ENCODE measurements at regions not wholly inside any gene's neighbourhood (a gene's known extent, or its start where the extent isn't known, plus 50 kb on each side); places are given as distances from the start of the nearest gene placed in this dataset.

GRCh38 chr6:138562691-138563090, 63.4 kb upstream of the NHSL1 start:
- Histone ChIP-seq H2BK12ac (ENCODE audit: low read depth, low read length) (no peak overlapping the region), H2BK5ac (ENCODE audit: low read depth, low read length) (no peak overlapping the region), H3K9ac (replicated peaks in 1 of 4; ENCODE audit: extremely low read depth in 1 of 4, low read depth in 3 of 4, low read length in 3 of 4) (no peak overlapping the region), H3K4me3 (ENCODE audit: extremely low read depth in 1 of 4, insufficient read depth in 2 of 4, low read depth in 3 of 4, low read length in 4 of 4) (no peak overlapping the region), H3K18ac (ENCODE audit: extremely low read depth, low read length) (no peak overlapping the region), H2AK5ac (ENCODE audit: low read depth, low read length) (peak overlapping the region; percentile 47; the same call in 1 of the 2 replicates), H4K91ac (replicated peaks; ENCODE audit: insufficient read length, low read length) (no peak overlapping the region), H3K27me3 (replicated peaks in 1 of 4; ENCODE audit: control insufficient read depth in 3 of 4, extremely low read depth in 1 of 4, insufficient read depth in 3 of 4, low read length in 3 of 4) (no peaks in the 10 kb centered on the region), H2BK120ac (replicated peaks; ENCODE audit: low read depth, low read length) (no peak overlapping the region), H3K23me2 (ENCODE audit: low read depth, low read length) (no peaks in the 10 kb centered on the region), H2BK15ac (ENCODE audit: low read length) (no peak overlapping the region), H2AFZ (ENCODE audit: low read length) (no peak overlapping the region), H4K8ac (ENCODE audit: extremely low read depth, insufficient read depth, low read length) (no peak overlapping the region), H3K4ac (replicated peaks; ENCODE audit: insufficient read length, low read depth, low read length) (no peak overlapping the region), H2BK20ac (ENCODE audit: low read length) (no peak overlapping the region), H3K79me2 (ENCODE audit: control insufficient read depth in 1 of 2, insufficient read depth in 2 of 2, low read length in 2 of 2) (peaks cover 0 to 51% of the 10 kb centered on the region in 2 experiments; a peak in 3 of 4 replicates), H3K14ac (ENCODE audit: insufficient read length) (no peak overlapping the region), H3K56ac (replicated peaks; ENCODE audit: insufficient read length, low read depth, low read length) (no peak overlapping the region), H3K36me3 (ENCODE audit: control insufficient read depth in 2 of 4, insufficient read depth in 4 of 4, low read length in 3 of 4) (no peaks in the 10 kb centered on the region), H3K4me1 (replicated peaks in 1 of 4; ENCODE audit: control insufficient read depth in 3 of 4, insufficient read depth in 4 of 4, low read length in 3 of 4) (peaks cover 0 to 5% (median 2%) of the 10 kb centered on the region in 4 experiments; a peak in 3 of 7 replicates), H3K79me1 (ENCODE audit: low read depth, low read length) (peaks cover 6% of the 10 kb centered on the region), H3K9me3 (ENCODE audit: insufficient read depth in 2 of 2, low read depth in 1 of 2, low read length in 1 of 2) (no peaks in the 10 kb centered on the region), H4K5ac (ENCODE audit: insufficient read length, low read depth, low read length) (no peak overlapping the region), H4K20me1 (replicated peaks in 1 of 2; ENCODE audit: control insufficient read depth in 1 of 2, insufficient read depth in 2 of 2, low read length in 2 of 2) (no peaks in the 10 kb centered on the region), H3K23ac (ENCODE audit: insufficient read length) (no peak overlapping the region), H3K4me2 (ENCODE audit: insufficient read depth in 1 of 2, low read depth in 2 of 2, low read length in 2 of 2) (no peak overlapping the region), H3K27ac (ENCODE audit: low read depth, low read length) (no peak overlapping the region)
- 93% methylated on average over 8 of the region's 8 CpGs; no CpG with 5 or more reads in 1 of the 2 experiments for WGBS, 2 experiments (ENCODE audit: extremely low coverage in 1 of 2, insufficient coverage in 1 of 2, insufficient read length in 1 of 2, insufficient replicate concordance in 2 of 2, low coverage in 1 of 2, low lambda C conversion rate in 2 of 2, missing lambda C conversion rate in 1 of 2)
- POLR2A ChIA-PET (ENCODE audit: partially characterized antibody): interaction anchor here (1.2 kb wide), 1 partner anchor 10 kb away, joined by 3 read pairs; no protein-coding TSS in a partner anchor
- TF ChIP-seq EZH2 (IDR thresholded peaks at IDR 0.05; ENCODE audit: low read depth, low read length, severe bottlenecking) (no peak), PHF8 (conservative IDR thresholded peaks at IDR 0.05; ENCODE audit: low read depth, low read length) (no peak), RNF2 (IDR thresholded peaks at IDR 0.05; ENCODE audit: borderline replicate concordance, low read depth, low read length, missing control alignments, poor library complexity, severe bottlenecking) (no peak), MAFK (IDR thresholded peaks at IDR 0.05; ENCODE audit: low read depth, low read length) (no peak), BRCA1 (IDR thresholded peaks at IDR 0.05; ENCODE audit: low read depth, low read length) (no peak), KDM5A (IDR thresholded peaks at IDR 0.05; ENCODE audit: low read length) (no peak), CEBPB (IDR thresholded peaks at IDR 0.05; ENCODE audit: low read depth, low read length) (no peak), CHD2 (IDR thresholded peaks at IDR 0.05; ENCODE audit: low read length) (no peak), CREB1 (IDR thresholded peaks at IDR 0.05) (no peak), BCL11A (IDR thresholded peaks at IDR 0.05; ENCODE audit: low read depth in 2 of 2, low read length in 2 of 2) (no peak)
- DNase-seq (ENCODE audit: low read depth in 1 of 2, low spot score in 2 of 2) (no peak), FAIRE-seq (no peak)
- CTCF ChIA-PET (ENCODE audit: partially characterized antibody): no interaction called here
